Coronary artery (tissue), 2 donors: ENCODE measurements at regions not wholly inside any gene's neighbourhood (a gene's known extent, or its start where the extent isn't known, plus 50 kb on each side); places are given as distances from the start of the nearest gene placed in this dataset.
"Not testable (repeated sequence)": the region's sequence is repeated elsewhere in the genome, so short reads cannot be mapped to it uniquely, and the experiment has no call there.

Experiments used
- DNase-seq: peaks from one replicate; pipeline ENCODE4 v3.0.0-alpha.2; 2017; ENCODE audit warnings: low spot score
- H3K27ac ChIP-seq, 2 donors: fragments of 200-600 bp; sonication (generic); one replicate each; pipeline ENCODE4 v1.5.1; 2016 to 2019
- H3K4me3 ChIP-seq: fragments of 200-600 bp; sonication (generic); 2 replicates; pipeline ENCODE4 v1.5.1; 2016; ENCODE audit warnings: mild to moderate bottlenecking, moderate library complexity
- CTCF ChIP-seq: fragments of 200-600 bp; sonication (generic); IDR thresholded peaks from one replicate; pipeline ENCODE4 v1.5.1; 2019; ENCODE audit warnings: antibody characterized with exemption

- no peak overlapping the region for H3K4me3 ChIP-seq
- no peak for DNase-seq
- no peak overlapping the region for H3K27ac ChIP-seq
- no peak for TF ChIP-seq CTCF
Observed at GRCh38 chr20:29300579-29301551, 1956.6 kb upstream of the DEFB115 start.

GRCh38 chr20:29301624-29302259 lies 1955.7 kb upstream of the DEFB115 start:
- DNase-seq, result no peak
- Histone ChIP-seq H3K4me3 (no peak overlapping the region), H3K27ac (no peak overlapping the region)
- no peak for TF ChIP-seq CTCF

GRCh38 chr20:29302979-29303644 lies 1954.4 kb upstream of the DEFB115 start:
- TF ChIP-seq CTCF, result no peak

GRCh38 chr20:29306390-29307072 lies 1950.9 kb upstream of the DEFB115 start:
- DNase-seq, result no peak
- Histone ChIP-seq H3K4me3 (no peak overlapping the region), H3K27ac (no peak overlapping the region)
- TF ChIP-seq CTCF, result no peak

More at GRCh38 chr20:29302979-29303644, 1954.4 kb upstream of the DEFB115 start:
- Histone ChIP-seq H3K27ac (no peak overlapping the region), H3K4me3 (no peak overlapping the region)
- DNase-seq, result no peak

GRCh38 chr20:29307484-29307883 lies 1950.0 kb upstream of the DEFB115 start:
- not testable (repeated sequence) for DNase-seq, H3K4me3 ChIP-seq, H3K27ac ChIP-seq

- H3K27ac ChIP-seq, H3K4me3 ChIP-seq, DNase-seq: not testable (repeated sequence)
Observed at GRCh38 chr20:29308956-29309355, 1948.5 kb upstream of the DEFB115 start.

GRCh38 chr20:29309481-29309880 lies 1948.0 kb upstream of the DEFB115 start:
- H3K27ac ChIP-seq, DNase-seq, H3K4me3 ChIP-seq: not testable (repeated sequence)

- not testable (repeated sequence) for H3K27ac ChIP-seq, H3K4me3 ChIP-seq, DNase-seq
Observed at GRCh38 chr20:29311046-29311445, 1946.4 kb upstream of the DEFB115 start.

- H3K27ac ChIP-seq, DNase-seq, H3K4me3 ChIP-seq: not testable (repeated sequence)
Observed at GRCh38 chr20:29312679-29313078, 1944.8 kb upstream of the DEFB115 start.
